SK-N-SH (cell line): ENCODE measurements at regions not wholly inside any gene's neighbourhood (a gene's known extent, or its start where the extent isn't known, plus 50 kb on each side); places are given as distances from the start of the nearest gene placed in this dataset.
"Not testable (repeated sequence)": the region's sequence is repeated elsewhere in the genome, so short reads cannot be mapped to it uniquely, and the experiment has no call there.

Experiments used
- CTCF ChIA-PET: fragments of 300-600, 350-600 bp; formaldehyde crosslinking; extraction: SDS; loops from one replicate; lab custom pipeline; 2021; lab: Yijun Ruan, JAX
- POLR2A ChIA-PET: fragments of 350-600 bp; sonication (Branson Sonifier 250); formaldehyde crosslinking; extraction: SDS; loops from one replicate; lab custom pipeline; 2020; ENCODE audit warnings: antibody characterized with exemption, inconsistent platforms; lab: Yijun Ruan, JAX
- DNase-seq: peaks from one replicate; pipeline ENCODE4 v3.0.0; 2012
- H2AFZ ChIP-seq: fragments of 200-600 bp; sonication (generic); 2 replicates; pipeline ENCODE4 v1.8.1; 2016; ENCODE audit warnings: antibody characterized with exemption, mild to moderate bottlenecking, low read depth
- H3F3A ChIP-seq: fragments of 200-600 bp; sonication (generic); replicated peaks from 2 replicates; pipeline ENCODE3; 2016; ENCODE audit warnings: antibody characterized with exemption, mild to moderate bottlenecking; ENCODE audit not compliant: insufficient read depth
- H3K27ac ChIP-seq, 2 experiments: fragments of 200-500 bp in 1 of 2; fragments of 200-600 bp in 1 of 2; sonication (Bioruptor generic) in 1 of 2; sonication (generic), shearing (Covaris generic) in 1 of 2; 2 replicates each; pipeline versions ENCODE4 v1.5.1 to v1.6.1; 2014 to 2016; ENCODE audit warnings: low read depth in 2 of 2, inconsistent platforms in 1 of 2, low read length in 1 of 2, mild to moderate bottlenecking in 1 of 2, mixed read lengths in 1 of 2
- H3K27me3 ChIP-seq: fragments of 200-600 bp; sonication (generic), shearing (Covaris generic); 2 replicates; pipeline ENCODE4 v1.6.1; 2016; ENCODE audit warnings: mixed run types; ENCODE audit not compliant: insufficient read depth
- H3K36me3 ChIP-seq, 2 experiments: fragments of 200-500 bp in 1 of 2; fragments of 200-600 bp in 1 of 2; sonication (Bioruptor generic) in 1 of 2; sonication (generic) in 1 of 2; replicated peaks in 1 of 2; 2 replicates each; pipeline versions ENCODE3 to v1.5.1; 2014 to 2016; ENCODE audit warnings: low read length in 1 of 2, mild to moderate bottlenecking in 1 of 2; ENCODE audit not compliant: insufficient read depth in 2 of 2, control insufficient read depth in 1 of 2
- H3K4me1 ChIP-seq, 2 experiments: fragments of 200-500 bp in 1 of 2; fragments of 200-600 bp in 1 of 2; sonication (Bioruptor generic) in 1 of 2; sonication (generic), shearing (Covaris generic) in 1 of 2; 2 replicates each; pipeline versions ENCODE4 v1.5.1 to v1.6.1; 2014 to 2016; ENCODE audit warnings: low read depth in 1 of 2, low read length in 1 of 2, mixed run types in 1 of 2; ENCODE audit not compliant: insufficient read depth in 2 of 2, control insufficient read depth in 1 of 2
- H3K4me2 ChIP-seq: fragments of 200-600 bp; sonication (generic), shearing (Covaris generic); 2 replicates; pipeline ENCODE4 v1.6.1; 2017; ENCODE audit warnings: mixed run types
- H3K4me3 ChIP-seq, 2 experiments: fragments of 200-500 bp in 1 of 2; fragments of 200-600 bp in 1 of 2; sonication (Bioruptor generic) in 1 of 2; sonication (generic), shearing (Covaris generic) in 1 of 2; 2 replicates each; pipeline versions ENCODE4 v1.5.1 to v1.8.1; 2014 to 2016; ENCODE audit warnings: low read depth in 2 of 2, inconsistent platforms in 1 of 2, low read length in 1 of 2, mild to moderate bottlenecking in 1 of 2, mixed read lengths in 1 of 2, moderate library complexity in 1 of 2
- H3K79me2 ChIP-seq: fragments of 200-600 bp; sonication (generic); 2 replicates; pipeline ENCODE4 v1.8.1; 2017; ENCODE audit warnings: mild to moderate bottlenecking; ENCODE audit not compliant: insufficient read depth
- H3K9ac ChIP-seq: fragments of 200-600 bp; sonication (generic); 2 replicates; pipeline ENCODE4 v1.6.1; 2017; ENCODE audit warnings: mixed run types
- H3K9me2 ChIP-seq: fragments of 200-600 bp; sonication (generic); 2 replicates; pipeline ENCODE4 v1.6.1; 2017; ENCODE audit warnings: mixed run types
- H3K9me3 ChIP-seq: fragments of 200-600 bp; sonication (generic); 2 replicates; pipeline ENCODE4 v1.6.1; 2017; ENCODE audit warnings: mixed run types, mild to moderate bottlenecking, moderate library complexity
- H4K20me1 ChIP-seq: fragments of 200-600 bp; sonication (generic); 2 replicates; pipeline ENCODE4 v1.6.1; 2017; ENCODE audit warnings: mild to moderate bottlenecking, mixed run types; ENCODE audit not compliant: insufficient read depth
- EP300 ChIP-seq, 2 experiments: IDR thresholded peaks; 2 replicates each; pipeline versions ENCODE4 v1.4.0 to v1.6.1; 2012; ENCODE audit warnings: borderline replicate concordance in 1 of 2, low read depth in 1 of 2, low read length in 1 of 2
- FOXJ3 ChIP-seq: sonication (generic); formaldehyde crosslinking; IDR thresholded peaks from 2 replicates; pipeline ENCODE4 v1.5.1; 2020; ENCODE audit warnings: mild to moderate bottlenecking, missing genetic modification reagents
- MXI1 ChIP-seq: IDR thresholded peaks from 2 replicates; pipeline ENCODE4 v1.6.1; 2012; ENCODE audit warnings: mild to moderate bottlenecking, low read depth, low read length, improper control_type of control experiment
- NFIC ChIP-seq: IDR thresholded peaks from 2 replicates; pipeline ENCODE4 v1.4.0; 2012; ENCODE audit warnings: borderline replicate concordance
- RCOR1 ChIP-seq: fragments of 150-350 bp; IDR thresholded peaks from 2 replicates; pipeline ENCODE4 v1.6.1; 2017; ENCODE audit warnings: antibody characterized with exemption, low read length
- RFX5 ChIP-seq: IDR thresholded peaks from 2 replicates; pipeline ENCODE4 v1.6.1; 2012; ENCODE audit warnings: mild to moderate bottlenecking, improper control_type of control experiment, low read length
- RXRA ChIP-seq: IDR thresholded peaks from 2 replicates; pipeline ENCODE4 v1.4.0; 2012; ENCODE audit warnings: low read depth, mild to moderate bottlenecking, borderline replicate concordance
- TCF12 ChIP-seq: IDR thresholded peaks from 2 replicates; pipeline ENCODE4 v1.4.0; 2012
- YY1 ChIP-seq: IDR thresholded peaks from 2 replicates; pipeline ENCODE4 v1.4.0; 2012; ENCODE audit warnings: low read depth, mild to moderate bottlenecking
- WGBS: methylation state at CpG from one replicate; pipeline ENCODE4 v1.1.6; 2017; ENCODE audit warnings: low lambda C conversion rate; 5-methylcytosine and 5-hydroxymethylcytosine counted together
- TF ChIP-seq, protein P1 (sequence below): fragments of 150-350 bp; IDR thresholded peaks from 2 replicates; pipeline ENCODE4 v1.6.1; 2017; ENCODE audit warnings: antibody characterized with exemption, low read length, low read depth, borderline replicate concordance
- TF ChIP-seq, protein P2 (sequence below): IDR thresholded peaks from 2 replicates; pipeline ENCODE4 v1.4.0; 2012; ENCODE audit warnings: low read depth, borderline replicate concordance
- TF ChIP-seq, protein P3 (sequence below): IDR thresholded peaks from 2 replicates; pipeline ENCODE4; 2012

DNA sequence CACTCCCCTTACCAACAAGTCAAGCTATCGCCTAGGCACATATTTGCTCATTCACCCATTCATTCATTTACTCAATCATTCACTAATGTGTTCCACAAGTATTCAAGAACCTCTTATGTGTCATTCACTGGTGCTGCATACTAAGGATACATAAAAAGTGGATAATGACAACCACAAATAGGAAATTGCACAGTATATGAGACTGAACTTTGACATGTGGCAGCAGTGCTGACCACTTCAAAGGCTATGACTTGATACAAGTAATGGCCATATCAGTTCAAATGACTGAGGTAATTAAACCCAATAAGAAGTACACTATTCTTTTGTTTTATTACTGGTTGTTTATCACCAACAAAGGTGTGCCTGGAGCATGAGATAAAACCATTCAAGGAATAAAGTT is 282.5 kb downstream of the KLHL13 start:
- Histone ChIP-seq H3K4me3 (no peak overlapping the region), H4K20me1 (no peaks in the 10 kb centered on the region), H2AFZ (no peak overlapping the region), H3K4me2 (no peak overlapping the region), H3K27ac (no peak overlapping the region), H3K27me3 (no peaks in the 10 kb centered on the region), H3F3A (no peaks in the 10 kb centered on the region), H3K9me2 (no peaks in the 10 kb centered on the region), H3K9ac (no peak overlapping the region), H3K9me3 (no peaks in the 10 kb centered on the region), H3K36me3 (no peaks in the 10 kb centered on the region), H3K4me1 (no peaks in the 10 kb centered on the region), H3K79me2 (no peaks in the 10 kb centered on the region)
- no peak for DNase-seq
- WGBS, result 21% methylated on average over 1 of the region's 1 CpG
- ChIA-PET CTCF (no interaction called here), POLR2A (no interaction called here)
- TF ChIP-seq RXRA (no peak), RFX5 (no peak), FOXJ3 (CRISPR knock-in tag) (no peak), RCOR1 (no peak), TCF12 (no peak), MXI1 (no peak), NFIC (no peak), EP300 (IDR thresholded peaks at IDR 0.05; ENCODE audit: borderline replicate concordance in 1 of 2, low read depth in 1 of 2, low read length in 1 of 2) (no peak), YY1 (no peak)
- TF ChIP-seq, protein P1, sequence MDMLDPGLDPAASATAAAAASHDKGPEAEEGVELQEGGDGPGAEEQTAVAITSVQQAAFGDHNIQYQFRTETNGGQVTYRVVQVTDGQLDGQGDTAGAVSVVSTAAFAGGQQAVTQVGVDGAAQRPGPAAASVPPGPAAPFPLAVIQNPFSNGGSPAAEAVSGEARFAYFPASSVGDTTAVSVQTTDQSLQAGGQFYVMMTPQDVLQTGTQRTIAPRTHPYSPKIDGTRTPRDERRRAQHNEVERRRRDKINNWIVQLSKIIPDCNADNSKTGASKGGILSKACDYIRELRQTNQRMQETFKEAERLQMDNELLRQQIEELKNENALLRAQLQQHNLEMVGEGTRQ, result no peak
- TF ChIP-seq, protein P2, sequence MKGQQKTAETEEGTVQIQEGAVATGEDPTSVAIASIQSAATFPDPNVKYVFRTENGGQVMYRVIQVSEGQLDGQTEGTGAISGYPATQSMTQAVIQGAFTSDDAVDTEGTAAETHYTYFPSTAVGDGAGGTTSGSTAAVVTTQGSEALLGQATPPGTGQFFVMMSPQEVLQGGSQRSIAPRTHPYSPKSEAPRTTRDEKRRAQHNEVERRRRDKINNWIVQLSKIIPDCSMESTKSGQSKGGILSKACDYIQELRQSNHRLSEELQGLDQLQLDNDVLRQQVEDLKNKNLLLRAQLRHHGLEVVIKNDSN, result no peak
- TF ChIP-seq, protein P3, sequence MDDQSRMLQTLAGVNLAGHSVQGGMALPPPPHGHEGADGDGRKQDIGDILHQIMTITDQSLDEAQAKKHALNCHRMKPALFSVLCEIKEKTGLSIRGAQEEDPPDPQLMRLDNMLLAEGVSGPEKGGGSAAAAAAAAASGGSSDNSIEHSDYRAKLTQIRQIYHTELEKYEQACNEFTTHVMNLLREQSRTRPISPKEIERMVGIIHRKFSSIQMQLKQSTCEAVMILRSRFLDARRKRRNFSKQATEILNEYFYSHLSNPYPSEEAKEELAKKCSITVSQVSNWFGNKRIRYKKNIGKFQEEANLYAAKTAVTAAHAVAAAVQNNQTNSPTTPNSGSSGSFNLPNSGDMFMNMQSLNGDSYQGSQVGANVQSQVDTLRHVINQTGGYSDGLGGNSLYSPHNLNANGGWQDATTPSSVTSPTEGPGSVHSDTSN, result no peak

DNA sequence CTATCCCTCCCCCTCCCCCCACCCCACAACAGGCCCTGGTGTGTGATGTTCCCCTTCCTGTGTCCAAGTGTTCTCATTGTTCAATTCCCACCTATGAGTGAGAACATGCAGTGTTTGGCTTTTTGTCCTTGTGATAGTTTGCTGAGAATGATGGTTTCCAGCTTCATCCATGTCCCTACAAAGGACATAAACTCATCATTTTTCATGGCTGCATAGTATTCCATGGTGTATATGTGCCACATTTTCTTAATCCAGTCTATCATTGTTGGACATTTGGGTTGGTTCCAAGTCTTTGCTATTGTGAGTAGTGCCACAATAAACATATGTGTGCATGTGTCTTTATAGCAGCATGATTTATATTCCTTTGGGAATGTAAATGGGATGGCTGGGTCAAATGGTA is 295.1 kb downstream of the KLHL13 start:
- POLR2A ChIA-PET, CTCF ChIA-PET, H3K36me3 ChIP-seq, H3K4me2 ChIP-seq, H3K27ac ChIP-seq, H3K9me2 ChIP-seq, H3K79me2 ChIP-seq, H3K27me3 ChIP-seq, H3K4me1 ChIP-seq, H4K20me1 ChIP-seq, H3K4me3 ChIP-seq, H3F3A ChIP-seq, H3K9me3 ChIP-seq, H3K9ac ChIP-seq, DNase-seq, H2AFZ ChIP-seq: not testable (repeated sequence)
